ENCODE measurements at regions not wholly inside any gene's neighbourhood (a gene's known extent, or its start where the extent isn't known, plus 50 kb on each side); places are given as distances from the start of the nearest gene placed in this dataset.

- Histone ChIP-seq H3K4me2 (ENCODE audit: low read depth, low read length, poor library complexity, severe bottlenecking) (no peak overlapping the region), H3K36me3 (ENCODE audit: low read length) (no peaks in the 10 kb centered on the region), H3K9me2 (replicated peaks; ENCODE audit: insufficient read depth, low read length) (no peaks in the 10 kb centered on the region; the same call in 1 of the 2 replicates), H3K9ac (ENCODE audit: low read length) (no peak overlapping the region), H4K20me1 (ENCODE audit: low read depth, low read length) (no peaks in the 10 kb centered on the region), H2AFZ (ENCODE audit: low read depth, low read length, severe bottlenecking) (no peak overlapping the region), H3K9me3 (ENCODE audit: insufficient read depth, low read length) (no peaks in the 10 kb centered on the region), H3F3A (ENCODE audit: insufficient read depth) (no peaks in the 10 kb centered on the region), H3K27me3 (ENCODE audit: low read length) (no peaks in the 10 kb centered on the region), H3K27ac (ENCODE audit: low read depth, low read length) (no peak overlapping the region), H3K79me2 (ENCODE audit: insufficient read depth, low read length) (no peaks in the 10 kb centered on the region), H3K4me3 (ENCODE audit: insufficient read depth, low read length, poor library complexity, severe bottlenecking) (no peak overlapping the region)
- TF ChIP-seq, protein P1, sequence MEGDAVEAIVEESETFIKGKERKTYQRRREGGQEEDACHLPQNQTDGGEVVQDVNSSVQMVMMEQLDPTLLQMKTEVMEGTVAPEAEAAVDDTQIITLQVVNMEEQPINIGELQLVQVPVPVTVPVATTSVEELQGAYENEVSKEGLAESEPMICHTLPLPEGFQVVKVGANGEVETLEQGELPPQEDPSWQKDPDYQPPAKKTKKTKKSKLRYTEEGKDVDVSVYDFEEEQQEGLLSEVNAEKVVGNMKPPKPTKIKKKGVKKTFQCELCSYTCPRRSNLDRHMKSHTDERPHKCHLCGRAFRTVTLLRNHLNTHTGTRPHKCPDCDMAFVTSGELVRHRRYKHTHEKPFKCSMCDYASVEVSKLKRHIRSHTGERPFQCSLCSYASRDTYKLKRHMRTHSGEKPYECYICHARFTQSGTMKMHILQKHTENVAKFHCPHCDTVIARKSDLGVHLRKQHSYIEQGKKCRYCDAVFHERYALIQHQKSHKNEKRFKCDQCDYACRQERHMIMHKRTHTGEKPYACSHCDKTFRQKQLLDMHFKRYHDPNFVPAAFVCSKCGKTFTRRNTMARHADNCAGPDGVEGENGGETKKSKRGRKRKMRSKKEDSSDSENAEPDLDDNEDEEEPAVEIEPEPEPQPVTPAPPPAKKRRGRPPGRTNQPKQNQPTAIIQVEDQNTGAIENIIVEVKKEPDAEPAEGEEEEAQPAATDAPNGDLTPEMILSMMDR (IDR thresholded peaks at IDR 0.05; ENCODE audit: insufficient read depth, low read length, poor library complexity, severe bottlenecking) = no peak
- TF ChIP-seq EZH2phosphoT487 (conservative IDR thresholded peaks at IDR 0.05; ENCODE audit: low read length) = no peak
These were observed 260.0 kb upstream of the DACH1 start for GRCh38 chr13:72127031-72127430.

GRCh38 chr13:72126424-72126823 is 259.4 kb upstream of the DACH1 start:
- Histone ChIP-seq H3K36me3 (ENCODE audit: low read length) (no peaks in the 10 kb centered on the region), H3K9me3 (ENCODE audit: insufficient read depth, low read length) (no peaks in the 10 kb centered on the region), H2AFZ (ENCODE audit: low read depth, low read length, severe bottlenecking) (no peak overlapping the region), H3K27me3 (ENCODE audit: low read length) (no peaks in the 10 kb centered on the region), H3K27ac (ENCODE audit: low read depth, low read length) (no peak overlapping the region), H3K4me2 (ENCODE audit: low read depth, low read length, poor library complexity, severe bottlenecking) (no peak overlapping the region), H3F3A (ENCODE audit: insufficient read depth) (no peaks in the 10 kb centered on the region), H3K9ac (ENCODE audit: low read length) (no peak overlapping the region), H4K20me1 (ENCODE audit: low read depth, low read length) (no peaks in the 10 kb centered on the region), H3K4me3 (ENCODE audit: insufficient read depth, low read length, poor library complexity, severe bottlenecking) (no peak overlapping the region), H3K79me2 (ENCODE audit: insufficient read depth, low read length) (no peaks in the 10 kb centered on the region), H3K9me2 (replicated peaks; ENCODE audit: insufficient read depth, low read length) (no peaks in the 10 kb centered on the region; the same call in 1 of the 2 replicates)
- no peak for TF ChIP-seq EZH2phosphoT487 (conservative IDR thresholded peaks at IDR 0.05; ENCODE audit: low read length)
- TF ChIP-seq, protein P1 (IDR thresholded peaks at IDR 0.05; ENCODE audit: insufficient read depth, low read length, poor library complexity, severe bottlenecking) = no peak

DNA sequence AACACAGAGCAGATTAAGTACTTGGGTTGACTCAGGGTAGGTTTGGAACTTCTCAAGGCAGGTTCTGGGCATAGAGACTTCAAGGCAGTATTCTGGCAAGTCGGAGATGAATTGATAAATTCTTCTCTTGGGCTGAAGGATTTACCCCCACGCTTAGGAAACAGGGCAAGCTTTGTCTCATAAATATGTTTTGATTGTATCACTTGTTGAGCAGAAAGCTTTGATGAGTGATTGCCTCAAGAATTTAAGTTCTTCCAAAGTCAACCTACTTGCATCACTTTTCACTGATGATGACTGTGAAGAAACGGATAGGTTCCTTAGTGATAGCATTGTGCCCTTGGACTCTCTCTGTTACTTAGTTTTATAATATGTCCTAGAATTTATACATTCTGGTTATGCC is 258.6 kb upstream of the DACH1 start:
- no peak overlapping the region for H3K4me3 ChIP-seq (ENCODE audit: insufficient read depth, low read length, poor library complexity, severe bottlenecking)
- no peaks in the 10 kb centered on the region for H3K79me2 ChIP-seq (ENCODE audit: insufficient read depth, low read length)
- no peaks in the 10 kb centered on the region for H3K27me3 ChIP-seq (ENCODE audit: low read length)
- no peak overlapping the region for H2AFZ ChIP-seq (ENCODE audit: low read depth, low read length, severe bottlenecking)
- H3F3A ChIP-seq (ENCODE audit: insufficient read depth) = no peaks in the 10 kb centered on the region
- no peaks in the 10 kb centered on the region for H4K20me1 ChIP-seq (ENCODE audit: low read depth, low read length)
- TF ChIP-seq, protein P1 (IDR thresholded peaks at IDR 0.05; ENCODE audit: insufficient read depth, low read length, poor library complexity, severe bottlenecking) = no peak
- no peak for TF ChIP-seq EZH2phosphoT487 (conservative IDR thresholded peaks at IDR 0.05; ENCODE audit: low read length)
- no peaks in the 10 kb centered on the region for H3K9me3 ChIP-seq (ENCODE audit: insufficient read depth, low read length)
- no peak overlapping the region for H3K4me2 ChIP-seq (ENCODE audit: low read depth, low read length, poor library complexity, severe bottlenecking)
- H3K9ac ChIP-seq (ENCODE audit: low read length) = no peak overlapping the region
- H3K27ac ChIP-seq (ENCODE audit: low read depth, low read length) = no peak overlapping the region
- H3K9me2 ChIP-seq (replicated peaks; ENCODE audit: insufficient read depth, low read length) = no peaks in the 10 kb centered on the region; the same call in 1 of the 2 replicates
- H3K36me3 ChIP-seq (ENCODE audit: low read length) = no peaks in the 10 kb centered on the region

Measured in SU-DHL-6 (cell line).